K562 (cell line): ENCODE measurements at regions not wholly inside any gene's neighbourhood (a gene's known extent, or its start where the extent isn't known, plus 50 kb on each side); places are given as distances from the start of the nearest gene placed in this dataset.

ENCODE experiments used
- ATAC-seq: fragments of 200-7000 bp; cut with Tn5 transposase; 3 replicates; pipeline ENCODE4 v1.9.1; 2020; ENCODE audit warnings: moderate library complexity
- BruUV-seq: library from RNA; stranded (reverse); fragments of 400-500 nt; replicated peaks from 2 replicates; lab custom pipeline; 2021; lab: Mats Ljungman, UMichigan
- CTCF ChIA-PET: fragments of 300-600 bp; formaldehyde crosslinking; extraction: SDS; loops from one replicate; lab custom pipeline; 2021; ENCODE audit warnings: low intra/inter-chr PET ratio; lab: Yijun Ruan, JAX
- POLR2A ChIA-PET: fragments of 300-600, 350-650 bp; sonication (Branson Sonifier 250); formaldehyde crosslinking; extraction: SDS; loops from one replicate; lab custom pipeline; 2021; ENCODE audit warnings: antibody characterized with exemption, inconsistent platforms; lab: Yijun Ruan, JAX
- DNase-seq, 4 experiments: peaks; one replicate each; pipeline versions ENCODE4 v3.0.0 to v3.0.0-alpha.2; 2011 to 2018; ENCODE audit warnings: low spot score in 3 of 4, mixed read lengths in 3 of 4; ENCODE audit errors: extremely low read depth in 1 of 4
- FAIRE-seq: peaks from 2 replicates; lab custom pipeline; 2011; peaks lifted over from hg19 to GRCh38; lab: Jason Lieb, UNC
- H2AFZ ChIP-seq: 2 replicates; pipeline ENCODE4 v1.6.0; 2011; ENCODE audit warnings: low read depth, low read length, control low read depth, inconsistent platforms
- H3K27ac ChIP-seq: fragments of 200-600 bp; 3 replicates; pipeline ENCODE4 v1.8.0; 2011; ENCODE audit warnings: low read depth, mild to moderate bottlenecking, control low read depth, inconsistent platforms, low read length, moderate library complexity, mixed read lengths; ENCODE audit errors: extremely low read depth
- H3K27me3 ChIP-seq, 2 experiments: fragments of 300-600 bp in 1 of 2; 2 replicates in 1 of 2; 3 replicates in 1 of 2; pipeline versions ENCODE4 v1.6.0 to v1.8.0; 2011; ENCODE audit warnings: inconsistent platforms in 2 of 2, low read length in 2 of 2, mild to moderate bottlenecking in 1 of 2, mixed read lengths in 1 of 2, moderate library complexity in 1 of 2; ENCODE audit not compliant: control insufficient read depth in 2 of 2, insufficient read depth in 2 of 2
- H3K36me3 ChIP-seq: fragments of 300-600 bp; 3 replicates; pipeline ENCODE4 v1.8.0; 2011; ENCODE audit warnings: mild to moderate bottlenecking, low read length, inconsistent platforms; ENCODE audit not compliant: control insufficient read depth, insufficient read depth
- H3K4me1 ChIP-seq, 2 experiments: fragments of 200-600 bp in 1 of 2; replicated peaks in 1 of 2; 2 replicates in 1 of 2; 3 replicates in 1 of 2; pipeline versions ENCODE4 v1.5.1 to v1.8.0; 2011; ENCODE audit warnings: inconsistent platforms in 2 of 2, low read length in 2 of 2, mild to moderate bottlenecking in 1 of 2, mixed read lengths in 1 of 2, moderate library complexity in 1 of 2; ENCODE audit not compliant: control insufficient read depth in 2 of 2, insufficient read depth in 2 of 2
- H3K4me2 ChIP-seq: 2 replicates; pipeline ENCODE4 v1.6.1; 2011; ENCODE audit warnings: low read length, control low read depth, inconsistent platforms, mixed read lengths; ENCODE audit not compliant: insufficient read depth
- H3K4me3 ChIP-seq: fragments of 200-600 bp; sonication (generic), shearing (Covaris generic); 2 replicates; pipeline ENCODE4 v1.5.1; 2016; ENCODE audit warnings: control low read depth, inconsistent platforms
- H3K79me2 ChIP-seq: fragments of 200-600 bp; 3 replicates; pipeline ENCODE4 v1.8.0; 2011; ENCODE audit warnings: low read length, inconsistent platforms; ENCODE audit not compliant: control insufficient read depth, insufficient read depth
- H3K9ac ChIP-seq, 2 experiments: 2 replicates each; pipeline versions ENCODE4 v1.6.0 to v1.6.1; 2011; ENCODE audit warnings: low read depth in 2 of 2, low read length in 2 of 2, control low read depth in 1 of 2, inconsistent platforms in 1 of 2, mild to moderate bottlenecking in 1 of 2, mixed read lengths in 1 of 2; ENCODE audit not compliant: insufficient read depth in 1 of 2
- H3K9me1 ChIP-seq: one replicate; pipeline ENCODE4 v1.6.0; 2011; ENCODE audit warnings: inconsistent platforms, mild to moderate bottlenecking, low read length, moderate library complexity; ENCODE audit not compliant: control insufficient read depth, insufficient read depth
- H3K9me3 ChIP-seq: replicated peaks from 2 replicates; pipeline ENCODE4 v1.5.1; 2011; ENCODE audit warnings: low read depth, low read length, inconsistent platforms; ENCODE audit not compliant: control insufficient read depth, insufficient read depth
- H4K20me1 ChIP-seq: replicated peaks from 2 replicates; pipeline ENCODE4 v1.6.1; 2011; ENCODE audit warnings: low read length, inconsistent platforms, mixed read lengths; ENCODE audit not compliant: control insufficient read depth, insufficient read depth
- BRD4 ChIP-seq: fragments of 200-600 bp; sonication (generic); IDR thresholded peaks from 2 replicates; pipeline ENCODE4 v1.6.1; 2017; ENCODE audit warnings: inconsistent platforms
- FOXJ2 ChIP-seq: fragments of 200-800 bp; sonication (Bioruptor generic); IDR thresholded peaks from 2 replicates; pipeline ENCODE4 v1.6.1; 2016; ENCODE audit warnings: missing genetic modification characterization, missing compliant biosample characterization
- GABPB1 ChIP-seq: sonication (generic); formaldehyde crosslinking; IDR thresholded peaks from 2 replicates; pipeline ENCODE4 v1.8.0; 2022; ENCODE audit warnings: mild to moderate bottlenecking, missing genetic modification reagents
- MCM7 ChIP-seq, 2 experiments: fragments of 450-650 bp; IDR thresholded peaks; 2 replicates each; pipeline ENCODE4 v1.6.1; 2016 to 2018
- SIRT6 ChIP-seq: IDR thresholded peaks from one replicate; pipeline ENCODE4 v1.6.1; 2012; ENCODE audit warnings: low read depth, mild to moderate bottlenecking, control low read depth, inconsistent platforms, low read length, moderate library complexity
- SMAD3 ChIP-seq: fragments of 450-650 bp; formaldehyde crosslinking; conservative IDR thresholded peaks from 2 replicates; pipeline ENCODE4 v1.4.0; 2020; ENCODE audit warnings: mild to moderate bottlenecking
- SMARCA5 ChIP-seq: fragments of 450-650 bp; IDR thresholded peaks from 2 replicates; pipeline ENCODE4 v1.6.1; 2016
- SPI1 ChIP-seq: IDR thresholded peaks from 2 replicates; pipeline ENCODE4 v1.6.1; 2011; ENCODE audit warnings: low read depth, low read length, control low read depth, borderline replicate concordance
- SRSF9 ChIP-seq: fragments of 200-400 bp; formaldehyde crosslinking; IDR thresholded peaks from 2 replicates; pipeline ENCODE4 v1.6.1; 2017; ENCODE audit warnings: low read depth, low read length, borderline replicate concordance
- TEAD1 ChIP-seq, 2 experiments: fragments of 450-650 bp in 1 of 2; sonication (generic) in 1 of 2; formaldehyde crosslinking; IDR thresholded peaks; 2 replicates each; pipeline versions ENCODE4 v1.4.0 to v1.8.0; 2020 to 2022; ENCODE audit warnings: mild to moderate bottlenecking in 2 of 2, missing genetic modification reagents in 1 of 2
- ZNF217 ChIP-seq: sonication (generic); formaldehyde crosslinking; IDR thresholded peaks from 2 replicates; pipeline ENCODE4 v1.8.0; 2022; ENCODE audit warnings: mild to moderate bottlenecking, missing genetic modification reagents
- ZNF507 ChIP-seq: conservative IDR thresholded peaks from 2 replicates; pipeline ENCODE4 v1.6.1; 2017; ENCODE audit warnings: missing genetic modification characterization, missing compliant biosample characterization
- ZNF77 ChIP-seq: fragments of 250-450 bp; sonication (Bioruptor Pico); IDR thresholded peaks from 2 replicates; pipeline ENCODE4 v1.5.0; 2020
- WGBS: fragments of 100-300 bp; shearing (Covaris generic); methylation state at CpG from one replicate; pipeline ENCODE4 v1.1.6; 2016; ENCODE audit warnings: low coverage, mixed read lengths; ENCODE audit not compliant: insufficient coverage; ENCODE audit errors: missing lambda C conversion rate; 5-methylcytosine and 5-hydroxymethylcytosine counted together
- in situ Hi-C: fragments of 300-500 bp; cut with MboI; formaldehyde crosslinking; loops from 4 replicates; pipeline ENCODE4 v1.15.0; 2018; ENCODE audit warnings: inconsistent platforms, mixed read lengths
- intact Hi-C: fragments of 100-400 bp; cut with micrococcal nuclease; formaldehyde crosslinking; loops from 2 replicates; pipeline ENCODE4 v1.14.2; 2022
- TF ChIP-seq, protein P1 (sequence below): fragments of 250-450 bp; sonication (Bioruptor Pico); IDR thresholded peaks from 2 replicates; pipeline ENCODE4 v1.5.0; 2021; ENCODE audit warnings: mild to moderate bottlenecking, borderline replicate concordance
- TF ChIP-seq, protein P2 (sequence below): fragments of 200-800 bp; sonication (Bioruptor generic); IDR thresholded peaks from 2 replicates; pipeline ENCODE4 v1.6.1; 2016; ENCODE audit warnings: missing genetic modification characterization, missing compliant biosample characterization
- TF ChIP-seq, protein P3 (sequence below): fragments of 450-650 bp; formaldehyde crosslinking; IDR thresholded peaks from 2 replicates; pipeline ENCODE4 v1.4.0; 2022; ENCODE audit warnings: missing genetic modification characterization

DNA sequence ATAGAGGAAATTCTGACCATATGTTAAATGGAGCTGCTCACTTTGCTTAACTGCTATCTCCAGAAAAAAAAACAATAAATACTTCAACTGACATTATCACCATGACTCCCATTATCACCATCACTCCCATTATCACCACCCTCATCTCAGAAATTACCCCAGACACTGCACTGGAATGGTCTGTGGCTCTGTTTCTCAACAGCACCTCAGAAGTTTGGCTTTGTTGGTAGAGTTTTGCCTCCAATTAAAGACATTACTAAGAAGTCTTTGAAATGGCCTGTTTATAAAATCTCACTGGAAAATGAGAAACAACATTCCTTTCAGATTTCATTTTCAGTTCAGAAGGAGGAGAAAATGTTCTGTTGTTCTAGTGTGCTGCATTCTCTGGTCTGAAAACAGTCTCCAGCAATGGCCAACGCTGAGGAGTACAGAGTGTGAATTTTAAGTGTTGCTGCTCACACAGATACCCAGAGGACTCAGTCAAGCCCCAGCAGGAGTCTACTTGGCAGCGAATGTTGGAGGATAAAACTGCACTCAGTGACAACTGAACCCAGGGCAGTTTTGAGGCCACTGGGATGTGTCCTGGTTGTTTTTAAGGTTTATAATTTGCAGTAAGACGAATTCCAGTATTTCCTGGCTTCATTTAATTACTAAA, 364.5 kb upstream of the CDH2 start:
- 2% methylated on average over 3 of the region's 3 CpGs for WGBS
- intact Hi-C loops: no loop called here
- no peak for TF ChIP-seq BRD4
- no peak for TF ChIP-seq TEAD1 (CRISPR knock-in tag; IDR thresholded peaks at IDR 0.05)
- no peak for TF ChIP-seq ZNF507 (tag)
- TF ChIP-seq, protein P1, sequence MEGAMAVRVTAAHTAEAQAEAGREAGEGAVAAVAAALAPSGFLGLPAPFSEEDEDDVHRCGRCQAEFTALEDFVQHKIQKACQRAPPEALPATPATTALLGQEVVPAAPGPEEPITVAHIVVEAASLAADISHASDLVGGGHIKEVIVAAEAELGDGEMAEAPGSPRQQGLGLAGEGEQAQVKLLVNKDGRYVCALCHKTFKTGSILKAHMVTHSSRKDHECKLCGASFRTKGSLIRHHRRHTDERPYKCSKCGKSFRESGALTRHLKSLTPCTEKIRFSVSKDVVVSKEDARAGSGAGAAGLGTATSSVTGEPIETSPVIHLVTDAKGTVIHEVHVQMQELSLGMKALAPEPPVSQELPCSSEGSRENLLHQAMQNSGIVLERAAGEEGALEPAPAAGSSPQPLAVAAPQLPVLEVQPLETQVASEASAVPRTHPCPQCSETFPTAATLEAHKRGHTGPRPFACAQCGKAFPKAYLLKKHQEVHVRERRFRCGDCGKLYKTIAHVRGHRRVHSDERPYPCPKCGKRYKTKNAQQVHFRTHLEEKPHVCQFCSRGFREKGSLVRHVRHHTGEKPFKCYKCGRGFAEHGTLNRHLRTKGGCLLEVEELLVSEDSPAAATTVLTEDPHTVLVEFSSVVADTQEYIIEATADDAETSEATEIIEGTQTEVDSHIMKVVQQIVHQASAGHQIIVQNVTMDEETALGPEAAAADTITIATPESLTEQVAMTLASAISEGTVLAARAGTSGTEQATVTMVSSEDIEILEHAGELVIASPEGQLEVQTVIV: no peak
- TF ChIP-seq SPI1: no peak
- TF ChIP-seq SMAD3 (CRISPR knock-in tag): no peak
- TF ChIP-seq SRSF9: no peak
- TF ChIP-seq SMARCA5: no peak
- TF ChIP-seq, protein P2, sequence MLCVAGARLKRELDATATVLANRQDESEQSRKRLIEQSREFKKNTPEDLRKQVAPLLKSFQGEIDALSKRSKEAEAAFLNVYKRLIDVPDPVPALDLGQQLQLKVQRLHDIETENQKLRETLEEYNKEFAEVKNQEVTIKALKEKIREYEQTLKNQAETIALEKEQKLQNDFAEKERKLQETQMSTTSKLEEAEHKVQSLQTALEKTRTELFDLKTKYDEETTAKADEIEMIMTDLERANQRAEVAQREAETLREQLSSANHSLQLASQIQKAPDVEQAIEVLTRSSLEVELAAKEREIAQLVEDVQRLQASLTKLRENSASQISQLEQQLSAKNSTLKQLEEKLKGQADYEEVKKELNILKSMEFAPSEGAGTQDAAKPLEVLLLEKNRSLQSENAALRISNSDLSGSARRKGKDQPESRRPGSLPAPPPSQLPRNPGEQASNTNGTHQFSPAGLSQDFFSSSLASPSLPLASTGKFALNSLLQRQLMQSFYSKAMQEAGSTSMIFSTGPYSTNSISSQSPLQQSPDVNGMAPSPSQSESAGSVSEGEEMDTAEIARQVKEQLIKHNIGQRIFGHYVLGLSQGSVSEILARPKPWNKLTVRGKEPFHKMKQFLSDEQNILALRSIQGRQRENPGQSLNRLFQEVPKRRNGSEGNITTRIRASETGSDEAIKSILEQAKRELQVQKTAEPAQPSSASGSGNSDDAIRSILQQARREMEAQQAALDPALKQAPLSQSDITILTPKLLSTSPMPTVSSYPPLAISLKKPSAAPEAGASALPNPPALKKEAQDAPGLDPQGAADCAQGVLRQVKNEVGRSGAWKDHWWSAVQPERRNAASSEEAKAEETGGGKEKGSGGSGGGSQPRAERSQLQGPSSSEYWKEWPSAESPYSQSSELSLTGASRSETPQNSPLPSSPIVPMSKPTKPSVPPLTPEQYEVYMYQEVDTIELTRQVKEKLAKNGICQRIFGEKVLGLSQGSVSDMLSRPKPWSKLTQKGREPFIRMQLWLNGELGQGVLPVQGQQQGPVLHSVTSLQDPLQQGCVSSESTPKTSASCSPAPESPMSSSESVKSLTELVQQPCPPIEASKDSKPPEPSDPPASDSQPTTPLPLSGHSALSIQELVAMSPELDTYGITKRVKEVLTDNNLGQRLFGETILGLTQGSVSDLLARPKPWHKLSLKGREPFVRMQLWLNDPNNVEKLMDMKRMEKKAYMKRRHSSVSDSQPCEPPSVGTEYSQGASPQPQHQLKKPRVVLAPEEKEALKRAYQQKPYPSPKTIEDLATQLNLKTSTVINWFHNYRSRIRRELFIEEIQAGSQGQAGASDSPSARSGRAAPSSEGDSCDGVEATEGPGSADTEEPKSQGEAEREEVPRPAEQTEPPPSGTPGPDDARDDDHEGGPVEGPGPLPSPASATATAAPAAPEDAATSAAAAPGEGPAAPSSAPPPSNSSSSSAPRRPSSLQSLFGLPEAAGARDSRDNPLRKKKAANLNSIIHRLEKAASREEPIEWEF (CRISPR knock-in tag): no peak
- no peak for TF ChIP-seq FOXJ2
- no peak for TF ChIP-seq ZNF77 (CRISPR knock-in tag)
- TF ChIP-seq MCM7 (IDR thresholded peaks at IDR 0.05): no peak
- TF ChIP-seq, protein P3, sequence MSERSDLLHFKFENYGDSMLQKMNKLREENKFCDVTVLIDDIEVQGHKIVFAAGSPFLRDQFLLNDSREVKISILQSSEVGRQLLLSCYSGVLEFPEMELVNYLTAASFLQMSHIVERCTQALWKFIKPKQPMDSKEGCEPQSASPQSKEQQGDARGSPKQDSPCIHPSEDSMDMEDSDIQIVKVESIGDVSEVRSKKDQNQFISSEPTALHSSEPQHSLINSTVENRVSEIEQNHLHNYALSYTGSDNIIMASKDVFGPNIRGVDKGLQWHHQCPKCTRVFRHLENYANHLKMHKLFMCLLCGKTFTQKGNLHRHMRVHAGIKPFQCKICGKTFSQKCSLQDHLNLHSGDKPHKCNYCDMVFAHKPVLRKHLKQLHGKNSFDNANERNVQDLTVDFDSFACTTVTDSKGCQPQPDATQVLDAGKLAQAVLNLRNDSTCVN (CRISPR knock-in tag): no peak
- no peak for TF ChIP-seq ZNF217
- no peak for TF ChIP-seq GABPB1 (CRISPR knock-in tag)
- TF ChIP-seq SIRT6: no peak

More for the DNA sequence above, 364.5 kb upstream of the CDH2 start:
- H3K4me1 ChIP-seq: no peaks in the 10 kb centered on the region
- FAIRE-seq (no peak), DNase-seq (no peak), ATAC-seq (no peak)
- BruUV-seq: no TSS peak
- in situ Hi-C loops: no loop called here
- H4K20me1 ChIP-seq: no peaks in the 10 kb centered on the region
- no peaks in the 10 kb centered on the region; the same call in 1 of the 2 replicates for H3K9me3 ChIP-seq
- H3K9me1 ChIP-seq: no peaks in the 10 kb centered on the region
- ChIA-PET CTCF (no interaction called here), POLR2A (no interaction called here)
- H3K27ac ChIP-seq: no peak overlapping the region
- no peaks in the 10 kb centered on the region for H3K36me3 ChIP-seq
- H3K27me3 ChIP-seq: no peaks in the 10 kb centered on the region
- no peak overlapping the region for H3K4me3 ChIP-seq
- no peak overlapping the region for H3K4me2 ChIP-seq
- H2AFZ ChIP-seq: no peak overlapping the region
- H3K79me2 ChIP-seq: no peaks in the 10 kb centered on the region
- no peak overlapping the region for H3K9ac ChIP-seq
